Stimulated activated CD4-positive, alpha-beta T cell treated with anti-CD3 and anti-CD28 coated beads, Interleukin-4, amount 100 ng/mL, for 1 hour (primary cell): ENCODE measurements at regions not wholly inside any gene's neighbourhood (a gene's known extent, or its start where the extent isn't known, plus 50 kb on each side); places are given as distances from the start of the nearest gene placed in this dataset.

Source experiments
- DNase-seq: peaks from one replicate; pipeline ENCODE4 v3.0.0-alpha.2; 2020

DNA sequence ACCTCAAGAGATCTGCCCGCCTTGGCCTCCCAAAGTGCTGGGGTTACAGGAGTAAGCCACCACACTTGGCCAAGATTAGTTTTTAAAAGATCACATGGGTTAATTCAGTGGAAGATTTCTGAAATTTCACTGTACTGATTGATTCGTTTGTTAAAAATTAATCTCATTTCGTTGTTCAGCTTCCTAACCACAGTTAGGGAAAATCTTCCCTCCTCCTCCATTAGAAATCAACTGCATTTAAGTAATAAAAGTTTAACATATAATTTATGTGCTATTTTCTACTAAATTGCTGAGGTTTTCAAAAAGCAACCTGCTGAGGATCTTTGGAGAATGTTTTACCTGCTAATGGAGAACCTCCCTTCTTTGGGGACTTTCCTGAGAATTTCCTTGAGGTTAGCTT, 522.4 kb downstream of the GATA3 start:
- no peak for DNase-seq

- no peak for DNase-seq
Measured at GRCh38 chr10:8577686-8578085, 523.2 kb downstream of the GATA3 start.

DNA sequence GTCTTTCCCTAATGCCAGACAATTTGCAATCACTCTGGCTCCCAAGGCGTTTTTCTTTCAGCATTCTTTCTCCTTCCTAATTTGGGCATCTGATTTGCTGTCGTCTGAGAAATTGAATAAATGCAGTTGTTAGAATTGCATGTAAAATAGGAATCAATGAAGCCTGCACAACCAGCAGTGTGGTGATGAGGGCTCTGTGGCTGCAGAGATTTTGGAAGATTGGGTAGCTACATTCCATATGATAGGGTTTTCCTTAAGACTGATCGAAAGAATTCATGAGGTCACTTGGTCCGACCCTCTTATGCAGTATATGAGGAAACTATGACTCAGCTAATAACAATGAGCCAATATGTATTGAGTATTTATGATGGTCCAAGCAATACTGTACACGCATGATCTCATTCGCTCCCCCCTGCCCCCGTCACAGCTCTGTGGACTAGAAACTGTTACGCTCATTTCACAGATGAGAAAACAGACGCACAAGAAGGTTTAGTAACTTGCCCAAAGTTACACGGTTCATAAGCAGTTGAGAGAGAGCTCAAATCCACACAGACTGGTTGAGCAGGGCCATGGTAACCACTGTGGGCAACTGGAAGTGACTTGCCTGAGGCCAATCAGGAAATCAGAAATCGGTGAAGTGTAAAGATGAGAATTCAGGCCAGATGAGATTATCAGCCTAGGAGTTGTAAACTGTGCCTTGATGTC, 527.2 kb downstream of the GATA3 start:
- no peak for DNase-seq

- no peak for DNase-seq
Measured at GRCh38 chr10:8583096-8583495, 528.6 kb downstream of the GATA3 start.

DNA sequence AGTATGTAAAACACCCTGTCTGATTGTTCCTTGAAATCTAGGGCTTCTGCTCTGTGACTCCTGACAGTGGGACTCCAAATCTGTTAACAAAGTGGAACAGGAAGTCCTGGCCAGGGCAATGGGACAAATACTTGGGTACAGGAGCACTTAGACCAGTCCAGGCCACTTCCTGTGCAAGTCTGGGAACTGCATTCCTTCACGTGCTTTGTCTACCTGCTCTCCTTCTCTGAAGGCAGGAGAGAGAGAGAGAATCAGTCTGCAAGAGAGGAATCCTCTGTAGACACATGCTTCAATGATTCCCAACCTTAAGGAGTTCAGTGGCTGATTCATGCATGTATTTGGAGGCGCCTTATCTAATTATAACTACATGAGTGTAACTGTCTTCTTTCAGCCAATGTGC, 530.2 kb downstream of the GATA3 start:
- no peak for DNase-seq

GRCh38 chr10:8586504-8586903, 532.0 kb downstream of the GATA3 start:
- no peak for DNase-seq

DNA sequence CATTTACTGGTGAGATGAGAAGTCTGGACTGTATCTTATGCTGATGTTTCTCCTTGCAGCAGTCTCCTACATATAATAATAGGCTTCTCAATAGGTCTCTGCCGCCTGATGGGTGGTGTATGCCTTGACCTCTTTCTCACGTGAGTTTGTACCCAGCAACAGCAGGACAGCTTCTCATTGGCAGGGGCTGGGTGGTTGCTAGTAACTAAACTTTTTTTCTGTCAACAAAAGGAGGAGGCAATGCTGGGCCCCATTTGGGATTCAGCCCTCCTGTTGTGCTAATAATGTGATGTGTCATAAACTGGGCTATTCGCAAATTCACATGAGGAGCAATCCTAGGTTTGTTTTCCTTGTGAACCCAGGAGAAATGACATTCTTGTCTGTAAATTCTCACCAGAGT, 533.6 kb downstream of the GATA3 start:
- no peak for DNase-seq

DNA sequence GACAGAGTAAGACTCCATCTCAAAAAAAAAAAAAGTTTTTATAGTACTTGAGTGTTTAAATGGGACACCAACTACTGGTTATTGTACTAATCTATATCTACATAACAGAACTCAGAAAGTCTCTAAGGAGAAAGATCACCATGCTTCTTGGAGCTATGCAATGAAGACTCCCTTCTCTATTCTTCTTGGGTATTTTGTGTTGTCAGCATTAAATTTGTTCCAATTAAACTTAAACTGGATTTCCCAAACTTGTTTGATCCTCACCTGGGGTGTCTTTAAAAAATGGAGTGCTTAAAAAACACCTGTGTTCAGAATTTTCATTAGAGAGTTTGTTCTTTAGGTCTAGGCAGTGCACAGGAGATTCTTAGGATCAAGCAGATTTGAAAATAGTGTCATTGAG, 536.0 kb downstream of the GATA3 start:
- no peak for DNase-seq

DNA sequence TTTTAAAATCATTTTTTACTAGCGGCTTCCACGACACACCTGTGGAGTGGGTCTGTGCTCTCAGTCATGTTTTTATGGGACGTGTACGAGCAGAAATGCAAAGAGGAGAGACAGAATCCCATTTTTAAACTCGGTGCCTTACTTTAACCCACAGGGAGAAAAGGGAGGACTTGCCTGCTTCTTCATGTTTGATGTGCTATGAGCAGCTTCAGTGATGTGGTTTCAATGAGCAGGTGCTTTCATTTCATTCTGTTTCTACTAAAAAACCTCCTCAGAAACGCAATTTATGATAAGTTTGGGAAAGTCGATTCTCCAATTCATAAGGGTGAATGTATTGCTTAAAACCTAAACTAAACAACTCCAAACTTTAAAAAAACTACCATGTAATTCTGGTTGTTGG, 537.2 kb downstream of the GATA3 start:
- no peak for DNase-seq

- no peak for DNase-seq
Measured at GRCh38 chr10:8594176-8594575, 539.7 kb downstream of the GATA3 start.

DNA sequence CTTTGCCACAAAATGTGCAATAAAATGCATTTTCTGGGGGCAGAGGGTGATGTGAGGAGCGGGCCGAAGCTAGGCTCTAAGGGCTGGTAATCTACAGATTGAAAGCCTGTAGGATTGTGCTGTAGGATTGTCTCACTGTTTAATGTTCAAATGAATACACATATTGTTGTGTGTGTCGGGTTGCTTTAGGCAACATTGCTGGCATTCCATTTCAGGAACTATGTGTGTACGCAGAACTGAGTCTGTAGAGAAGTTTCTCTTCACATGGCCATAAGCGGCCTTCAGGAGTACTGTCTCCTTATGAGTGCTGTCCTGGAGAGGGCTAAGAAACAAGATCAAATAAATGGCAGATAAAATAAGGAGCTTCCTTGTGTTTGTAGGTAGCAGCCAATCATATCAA, 540.2 kb downstream of the GATA3 start:
- no peak for DNase-seq

GRCh38 chr10:8595140-8595539, 540.7 kb downstream of the GATA3 start:
- no peak for DNase-seq

GRCh38 chr10:8596929-8597472, 542.5 kb downstream of the GATA3 start:
- DNase-seq = no peak

DNA sequence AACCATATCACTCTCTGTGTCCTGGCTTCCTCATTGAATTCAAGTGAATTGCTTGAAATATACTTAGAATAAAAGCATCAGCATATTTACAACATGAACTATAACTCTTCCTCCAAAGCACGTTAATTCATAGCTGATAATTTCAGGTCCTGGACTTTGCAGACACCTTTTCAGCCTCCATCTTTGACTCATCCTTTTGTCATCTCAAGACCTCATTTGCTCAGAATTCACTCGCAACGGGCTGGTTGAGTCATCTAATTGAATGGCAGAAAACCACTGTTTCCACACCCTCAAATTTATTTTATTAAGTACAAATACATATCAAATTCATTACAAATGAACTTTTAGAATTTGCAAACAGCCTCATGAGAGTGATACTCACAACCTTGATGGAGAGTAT, 545.7 kb downstream of the GATA3 start:
- no peak for DNase-seq

GRCh38 chr10:8602821-8603220, 548.3 kb downstream of the GATA3 start:
- no peak for DNase-seq

DNA sequence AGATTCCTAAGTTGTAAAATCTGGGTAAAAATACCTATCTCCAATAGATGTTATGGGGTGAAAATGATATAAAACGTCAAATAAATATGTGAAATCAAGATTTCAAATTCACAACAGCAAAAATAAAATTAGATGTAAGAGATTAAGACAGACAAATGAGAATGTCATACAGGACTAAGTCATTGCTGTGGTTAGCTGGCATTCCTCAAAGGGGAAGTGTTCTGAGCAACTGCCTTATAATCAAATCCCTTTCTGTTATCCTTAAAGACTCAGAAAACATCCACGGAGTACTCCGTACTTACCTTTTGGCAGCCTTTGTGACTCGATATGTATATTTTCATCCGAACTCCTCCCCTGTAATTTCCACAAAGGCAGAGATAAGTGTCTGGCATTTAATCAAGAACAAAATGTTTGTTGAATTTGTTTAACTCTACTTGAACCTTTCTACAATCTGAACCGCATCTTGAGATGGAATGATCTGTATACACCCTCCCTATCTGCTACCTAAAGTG, 559.6 kb downstream of the GATA3 start:
- DNase-seq = no peak

- no peak for DNase-seq
Measured at GRCh38 chr10:8615118-8615517, 560.6 kb downstream of the GATA3 start.

DNA sequence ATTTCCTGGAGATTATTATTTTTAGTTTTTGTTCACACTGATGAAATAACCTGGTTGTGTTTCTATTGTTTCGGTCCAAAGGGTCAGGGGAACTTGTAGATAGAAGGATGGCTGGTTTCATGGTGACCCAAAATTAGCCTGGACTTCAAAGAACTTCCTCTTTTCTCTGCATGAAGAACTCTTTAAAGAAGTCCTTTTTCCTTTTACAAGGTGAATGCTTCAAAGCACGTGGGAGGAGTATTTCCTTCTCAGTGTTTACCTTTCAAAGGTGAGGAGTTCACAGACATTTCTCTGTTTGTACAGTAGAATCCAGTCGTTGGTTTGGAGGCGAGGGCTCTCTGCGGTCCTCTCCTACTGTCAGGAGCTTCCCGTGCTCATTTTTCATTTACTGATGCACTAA, 561.7 kb downstream of the GATA3 start:
- no peak for DNase-seq

GRCh38 chr10:8617792-8618191, 563.3 kb downstream of the GATA3 start:
- DNase-seq = no peak

- no peak for DNase-seq
Measured at GRCh38 chr10:8618834-8619233, 564.3 kb downstream of the GATA3 start.

GRCh38 chr10:8628351-8628750, 573.9 kb downstream of the GATA3 start:
- no peak for DNase-seq

DNA sequence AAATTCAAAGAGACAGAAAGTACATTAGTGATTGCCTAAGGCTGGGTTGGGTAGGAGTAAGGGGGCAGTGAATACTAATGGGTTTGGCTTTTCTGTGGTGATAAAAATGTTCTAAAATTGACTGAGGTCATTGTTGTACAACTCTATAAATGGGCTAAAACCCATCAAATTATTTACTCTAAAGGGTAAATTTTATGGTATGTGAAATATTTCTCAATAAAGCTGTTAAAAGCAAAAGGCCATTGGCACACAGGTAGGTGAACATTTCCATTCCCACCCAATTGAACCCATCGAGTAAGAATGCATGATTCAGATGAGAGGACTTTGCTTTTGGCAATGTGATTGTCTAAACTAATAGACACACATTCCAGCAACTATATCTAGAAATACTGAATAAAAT, 579.4 kb downstream of the GATA3 start:
- no peak for DNase-seq

- no peak for DNase-seq
Measured at GRCh38 chr10:8636371-8636770, 581.9 kb downstream of the GATA3 start.

- no peak for DNase-seq
Measured at GRCh38 chr10:8637640-8638039, 583.2 kb downstream of the GATA3 start.

- no peak for DNase-seq
Measured at GRCh38 chr10:8638088-8638672, 583.7 kb downstream of the GATA3 start.
